Fibroblast of skin of back (primary cell): ENCODE measurements at regions not wholly inside any gene's neighbourhood (a gene's known extent, or its start where the extent isn't known, plus 50 kb on each side); places are given as distances from the start of the nearest gene placed in this dataset.

Source experiments
- DNase-seq: peaks from one replicate; pipeline ENCODE4 v3.0.0-alpha.2; 2013

- peak; percentile 90 for DNase-seq
Observed at GRCh38 chr18:40867459-40867858, 1087.6 kb upstream of the PIK3C3 start.

- no peak for DNase-seq
Observed at GRCh38 chr18:40866968-40867367, 1088.1 kb upstream of the PIK3C3 start.

- DNase-seq: peak; percentile 41
Observed at GRCh38 chr18:40866013-40866645, 1088.9 kb upstream of the PIK3C3 start.

- DNase-seq: peak; percentile 15
Observed at GRCh38 chr18:40864846-40865245, 1090.2 kb upstream of the PIK3C3 start.

GRCh38 chr18:40863801-40864200 is 1091.2 kb upstream of the PIK3C3 start:
- DNase-seq: no peak

GRCh38 chr18:40860189-40860588 is 1094.8 kb upstream of the PIK3C3 start:
- DNase-seq: no peak

GRCh38 chr18:40855661-40856060 is 1099.4 kb upstream of the PIK3C3 start:
- no peak for DNase-seq

- no peak for DNase-seq
Observed at GRCh38 chr18:40852406-40852805, 1102.6 kb upstream of the PIK3C3 start.

- DNase-seq: no peak
Observed at GRCh38 chr18:40851014-40851429, 1104.0 kb upstream of the PIK3C3 start.

- DNase-seq: no peak
Observed at GRCh38 chr18:40849886-40850285, 1105.1 kb upstream of the PIK3C3 start.

GRCh38 chr18:40841467-40841866 is 1113.6 kb upstream of the PIK3C3 start:
- peak; percentile 58 for DNase-seq

GRCh38 chr18:40841063-40841462 is 1114.0 kb upstream of the PIK3C3 start:
- DNase-seq: no peak

GRCh38 chr18:40832362-40832761 is 1122.7 kb upstream of the PIK3C3 start:
- DNase-seq: no peak

- DNase-seq: no peak
Observed at GRCh38 chr18:40824291-40824690, 1130.7 kb upstream of the PIK3C3 start.

GRCh38 chr18:40821596-40822243 is 1133.3 kb upstream of the PIK3C3 start:
- no peak for DNase-seq

GRCh38 chr18:40812981-40813515 is 1142.0 kb upstream of the PIK3C3 start:
- DNase-seq: peak; percentile 20

GRCh38 chr18:40810372-40810771 is 1144.7 kb upstream of the PIK3C3 start:
- DNase-seq: peak; percentile 18

- DNase-seq: no peak
Observed at GRCh38 chr18:40789286-40789685, 1165.7 kb upstream of the PIK3C3 start.

- no peak for DNase-seq
Observed at GRCh38 chr18:40782453-40783130, 1172.4 kb upstream of the PIK3C3 start.

- DNase-seq: no peak
Observed at GRCh38 chr18:40769786-40770185, 1185.2 kb upstream of the PIK3C3 start.

GRCh38 chr18:40760251-40760650 is 1194.8 kb upstream of the PIK3C3 start:
- DNase-seq: no peak

- no peak for DNase-seq
Observed at GRCh38 chr18:40754477-40754876, 1200.6 kb upstream of the PIK3C3 start.

- DNase-seq: no peak
Observed at GRCh38 chr18:40752316-40752715, 1202.7 kb upstream of the PIK3C3 start.

- no peak for DNase-seq
Observed at GRCh38 chr18:40751186-40751585, 1203.8 kb upstream of the PIK3C3 start.
